HG02852 (cell line): ENCODE measurements at regions not wholly inside any gene's neighbourhood (a gene's known extent, or its start where the extent isn't known, plus 50 kb on each side); places are given as distances from the start of the nearest gene placed in this dataset.

Experiments
- ATAC-seq: cut with Tn5 transposase; IDR thresholded peaks from one replicate; pipeline ENCODE4 v1.9.1; 2021; ENCODE audit warnings: mild to moderate bottlenecking, moderate library complexity; ENCODE audit not compliant: unreplicated experiment

DNA sequence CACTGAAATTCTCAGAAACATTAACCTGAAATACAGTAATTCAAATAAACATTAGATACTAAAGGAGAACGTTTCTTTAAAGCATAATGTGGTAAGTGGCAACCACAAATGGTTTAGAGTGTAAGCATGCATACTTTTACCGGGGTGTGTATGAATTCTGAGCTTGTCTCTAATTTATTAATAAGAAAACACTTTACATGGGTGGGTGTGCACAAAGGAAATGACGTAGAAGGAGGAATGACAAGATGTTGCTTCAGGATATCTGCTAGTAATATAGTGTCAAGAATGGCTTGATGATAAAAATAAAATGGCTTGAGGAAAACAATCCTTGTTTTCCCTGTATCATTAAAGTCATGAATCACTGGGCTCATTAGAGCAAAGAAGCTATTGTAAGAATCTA is 92.5 kb downstream of the ARL4A start:
- no peak for ATAC-seq

GRCh38 chr7:12783421-12784095 is 96.1 kb downstream of the ARL4A start:
- no peak for ATAC-seq

- no peak for ATAC-seq
These were observed 98.0 kb downstream of the ARL4A start for GRCh38 chr7:12785473-12785872.

DNA sequence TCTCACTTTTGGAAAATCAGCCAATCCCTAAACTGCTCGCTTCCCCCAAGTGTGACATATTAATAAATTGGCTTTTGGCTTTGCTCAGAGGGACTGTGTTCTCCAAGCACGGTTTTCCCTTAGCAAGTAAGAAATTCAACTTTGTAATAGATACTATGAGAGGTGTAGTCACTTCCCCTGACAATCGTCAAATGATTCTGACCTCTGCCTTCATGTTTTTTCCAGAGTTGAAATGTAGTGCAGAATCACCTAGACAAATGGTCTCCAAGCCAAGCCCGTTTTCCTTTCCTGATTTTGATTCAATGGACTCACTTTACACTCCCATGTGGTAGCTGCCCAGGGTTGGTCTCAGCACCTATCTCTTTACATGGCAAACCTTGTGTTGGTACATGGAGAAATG is 99.1 kb downstream of the ARL4A start:
- ATAC-seq: no peak

GRCh38 chr7:12788171-12788570 is 100.7 kb downstream of the ARL4A start:
- no peak for ATAC-seq

- no peak for ATAC-seq
These were observed 101.2 kb downstream of the ARL4A start for GRCh38 chr7:12788591-12788990.

- ATAC-seq: no peak
These were observed 107.4 kb downstream of the ARL4A start for GRCh38 chr7:12794722-12795302.

DNA sequence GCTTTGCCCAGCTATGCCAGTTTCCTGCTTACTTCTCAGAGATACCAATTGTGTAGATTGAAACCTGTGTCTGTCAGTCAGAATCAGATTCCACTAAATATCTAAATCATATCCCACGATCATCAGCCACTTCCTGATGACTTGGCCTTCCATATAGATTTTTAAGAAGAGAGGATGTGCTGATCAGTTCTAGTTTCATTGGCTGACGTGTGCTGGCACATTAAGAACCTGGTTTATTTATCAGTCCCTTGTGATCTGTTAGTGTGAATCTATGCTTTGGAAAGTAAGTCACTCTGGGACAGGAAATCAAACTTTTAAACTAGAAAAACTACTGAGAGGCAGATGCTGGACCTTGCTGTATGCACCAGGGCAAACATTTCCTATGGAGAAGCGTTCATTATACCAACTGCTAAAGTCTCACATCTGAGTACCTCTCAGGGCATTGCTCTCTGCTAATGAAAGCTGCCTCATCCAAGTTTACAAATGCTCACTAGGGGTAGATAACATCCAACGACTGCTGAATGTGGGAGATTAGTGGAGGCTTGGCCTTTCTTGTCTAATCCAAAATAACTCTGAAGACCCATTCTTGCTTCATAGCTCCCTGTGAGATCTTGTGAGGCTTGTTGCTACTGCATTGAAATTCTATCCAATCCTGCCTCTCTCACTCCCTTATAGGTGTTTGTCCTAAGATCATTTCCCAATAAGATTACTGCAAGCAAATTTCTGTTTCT is 109.1 kb downstream of the ARL4A start:
- no peak for ATAC-seq

GRCh38 chr7:12800486-12800885 is 113.1 kb downstream of the ARL4A start:
- no peak for ATAC-seq

DNA sequence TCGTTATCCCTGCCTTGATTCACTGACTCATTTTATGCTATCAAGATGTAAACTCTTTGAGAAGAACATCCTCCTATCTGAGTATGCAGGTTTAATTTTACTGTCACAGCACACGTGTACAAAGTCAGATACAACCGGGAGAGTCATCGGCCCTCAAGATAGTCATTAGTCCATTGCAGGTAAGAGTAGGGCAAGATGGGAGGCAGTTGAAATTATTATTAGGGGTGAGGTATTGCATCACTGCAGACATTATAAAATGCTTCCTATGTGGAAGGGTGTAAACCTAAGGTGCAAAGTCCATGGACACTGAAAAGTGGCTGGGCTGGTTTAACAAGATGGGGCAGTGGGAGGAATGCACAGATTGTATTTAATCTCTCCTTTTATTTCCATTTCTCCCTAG is 113.7 kb downstream of the ARL4A start:
- no peak for ATAC-seq

GRCh38 chr7:12802070-12802469 is 114.6 kb downstream of the ARL4A start:
- no peak for ATAC-seq

DNA sequence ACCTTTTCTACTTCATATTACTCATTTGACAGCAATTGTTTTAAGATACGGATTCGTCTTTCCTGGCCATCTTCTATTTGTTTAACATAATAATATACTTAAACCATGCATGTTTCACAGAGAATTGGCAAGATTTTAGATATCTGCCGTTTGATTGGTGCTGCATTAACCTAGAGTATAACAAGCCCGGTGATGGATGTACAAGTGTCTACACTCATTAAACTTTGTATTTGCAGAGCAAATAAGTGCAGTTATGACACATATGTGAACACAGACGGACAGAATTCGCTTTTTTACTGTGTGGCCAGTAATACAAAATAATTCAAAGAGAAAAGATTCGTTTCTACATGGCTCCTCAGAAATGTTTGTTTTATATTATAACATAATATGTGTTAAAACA is 116.1 kb downstream of the ARL4A start:
- ATAC-seq: no peak

DNA sequence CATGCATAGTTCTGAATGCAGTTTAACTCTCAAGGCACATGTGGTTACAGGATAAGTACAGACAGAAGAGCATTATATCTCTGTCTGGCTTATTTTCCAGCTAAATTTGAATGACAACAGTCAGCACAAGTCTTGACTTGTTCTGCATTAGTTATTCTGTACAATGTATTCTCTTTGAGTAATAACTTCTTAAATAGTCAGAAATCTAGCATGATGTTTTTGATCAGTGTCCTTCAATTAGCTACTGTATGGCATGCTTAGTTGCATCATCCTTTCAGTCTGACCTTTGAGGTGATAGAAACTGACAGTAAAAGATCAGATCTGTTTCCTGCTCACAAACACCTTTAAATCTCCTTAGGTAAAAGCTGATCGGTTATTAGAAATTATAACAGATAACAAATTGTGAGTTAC is 118.1 kb downstream of the ARL4A start:
- ATAC-seq: no peak

GRCh38 chr7:12805957-12806356 is 118.5 kb downstream of the ARL4A start:
- ATAC-seq: no peak

- no peak for ATAC-seq
These were observed 122.0 kb downstream of the ARL4A start for GRCh38 chr7:12809476-12809875.

- no peak for ATAC-seq
These were observed 124.7 kb downstream of the ARL4A start for GRCh38 chr7:12812111-12812510.

DNA sequence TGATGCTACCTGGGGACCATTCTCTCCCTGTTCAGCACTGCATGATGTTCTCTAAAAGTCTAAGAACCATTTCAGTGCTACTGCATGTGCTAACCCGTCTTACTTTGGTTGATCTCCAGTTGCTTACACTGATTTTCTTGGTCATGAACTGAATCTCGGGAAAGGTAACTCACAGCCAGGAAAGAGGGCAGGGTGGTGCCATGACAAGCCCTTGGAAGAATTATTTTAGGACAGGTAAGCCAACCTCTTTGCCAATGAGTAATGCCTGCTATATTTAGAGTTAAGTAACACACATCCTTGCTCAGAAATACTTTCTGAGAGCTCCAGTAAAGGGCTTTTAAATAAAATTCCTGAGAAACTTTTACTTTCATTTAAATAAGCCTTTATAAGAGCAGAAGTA is 126.7 kb downstream of the ARL4A start:
- ATAC-seq: no peak

DNA sequence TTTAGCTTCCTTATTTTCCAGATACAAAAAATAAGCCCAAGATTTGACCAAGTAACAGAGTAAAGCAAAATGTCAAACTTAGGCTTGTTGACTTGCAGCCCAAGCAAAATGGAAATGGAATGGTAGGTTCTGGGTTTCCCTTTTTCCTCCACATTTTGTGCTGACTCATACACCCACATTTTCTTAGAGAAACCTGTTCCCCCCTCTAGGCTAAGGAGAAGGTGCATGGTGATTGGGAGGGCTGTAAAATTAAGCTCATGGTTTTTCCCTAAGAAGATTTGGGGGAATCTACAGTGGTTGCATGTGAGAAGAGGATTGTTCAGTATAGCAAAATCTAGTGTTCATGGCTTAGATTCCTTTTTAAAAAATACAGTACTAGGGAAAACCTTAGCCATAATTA is 127.4 kb downstream of the ARL4A start:
- ATAC-seq: no peak

GRCh38 chr7:12815426-12815825 is 128.0 kb downstream of the ARL4A start:
- ATAC-seq: no peak

- no peak for ATAC-seq
These were observed 128.4 kb downstream of the ARL4A start for GRCh38 chr7:12815871-12816270.

DNA sequence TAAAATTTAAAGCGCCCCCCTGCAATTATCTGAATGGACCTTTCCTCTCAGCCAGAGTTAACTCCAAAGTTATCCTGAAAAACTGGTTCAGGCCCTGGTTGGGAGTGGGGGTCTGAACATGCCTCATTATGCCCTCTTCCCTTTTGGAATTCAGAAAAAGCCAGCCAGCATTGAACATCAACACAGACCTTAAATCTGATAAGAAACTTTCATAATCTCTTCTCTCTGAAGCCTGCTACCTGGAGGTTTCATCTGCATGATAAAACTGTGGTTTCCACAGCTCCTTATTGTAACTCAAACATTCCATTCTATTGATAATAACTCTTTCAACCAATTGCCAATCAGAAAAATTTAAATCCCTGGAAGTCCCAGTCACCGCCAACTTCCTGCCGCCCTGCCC is 133.3 kb downstream of the ARL4A start:
- no peak for ATAC-seq

DNA sequence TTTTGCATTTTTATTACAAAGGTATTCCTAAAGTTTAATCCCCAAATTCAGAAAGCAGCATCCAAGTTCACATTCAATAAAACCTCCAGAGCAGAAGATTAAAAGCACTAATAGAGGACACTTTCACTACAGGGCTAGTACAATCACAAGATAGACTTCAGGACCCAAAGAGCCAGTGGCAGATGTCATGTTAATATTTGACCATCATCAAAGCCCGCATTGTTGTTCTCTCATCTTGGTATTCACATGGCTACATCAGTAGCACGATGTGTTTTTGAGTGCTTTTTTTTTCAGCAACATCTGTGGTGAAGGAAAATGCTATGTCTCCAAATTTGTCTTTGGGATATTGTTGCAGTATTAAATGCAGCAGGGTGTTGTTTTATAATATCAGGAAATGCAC is 134.3 kb downstream of the ARL4A start:
- no peak for ATAC-seq
